HG03064 (cell line): ENCODE measurements at regions not wholly inside any gene's neighbourhood (a gene's known extent, or its start where the extent isn't known, plus 50 kb on each side); places are given as distances from the start of the nearest gene placed in this dataset.
"Not testable (repeated sequence)": the region's sequence is repeated elsewhere in the genome, so short reads cannot be mapped to it uniquely, and the experiment has no call there.

ENCODE experiments used
- ATAC-seq: cut with Tn5 transposase; IDR thresholded peaks from one replicate; pipeline ENCODE4 v1.9.1; 2021; ENCODE audit warnings: low read depth; ENCODE audit not compliant: unreplicated experiment

- ATAC-seq = no peak
These were observed 180.2 kb upstream of the CDH5 start for GRCh38 chr16:66186251-66186785.

- no peak for ATAC-seq
These were observed 183.9 kb upstream of the CDH5 start for GRCh38 chr16:66182592-66182991.

GRCh38 chr16:66176731-66177130 is 189.8 kb upstream of the CDH5 start:
- no peak for ATAC-seq

GRCh38 chr16:66176111-66176510 is 190.4 kb upstream of the CDH5 start:
- no peak for ATAC-seq

- ATAC-seq = no peak
These were observed 190.9 kb upstream of the CDH5 start for GRCh38 chr16:66175636-66176035.

- no peak for ATAC-seq
These were observed 191.4 kb upstream of the CDH5 start for GRCh38 chr16:66175058-66175457.

- ATAC-seq = not testable (repeated sequence)
These were observed 192.7 kb upstream of the CDH5 start for GRCh38 chr16:66173796-66174195.

GRCh38 chr16:66173181-66173580 is 193.3 kb upstream of the CDH5 start:
- ATAC-seq = not testable (repeated sequence)

GRCh38 chr16:66172463-66172862 is 194.0 kb upstream of the CDH5 start:
- ATAC-seq = no peak

- ATAC-seq = no peak
These were observed 194.9 kb upstream of the CDH5 start for GRCh38 chr16:66171578-66171977.

- no peak for ATAC-seq
These were observed 195.5 kb upstream of the CDH5 start for GRCh38 chr16:66170989-66171388.

- ATAC-seq = no peak
These were observed 196.7 kb upstream of the CDH5 start for GRCh38 chr16:66169817-66170216.

GRCh38 chr16:66168777-66169176 is 197.7 kb upstream of the CDH5 start:
- ATAC-seq = no peak

GRCh38 chr16:66167564-66168291 is 198.8 kb upstream of the CDH5 start:
- no peak for ATAC-seq

- no peak for ATAC-seq
These were observed 200.0 kb upstream of the CDH5 start for GRCh38 chr16:66166490-66166889.

- no peak for ATAC-seq
These were observed 200.6 kb upstream of the CDH5 start for GRCh38 chr16:66165879-66166278.

GRCh38 chr16:66164581-66165247 is 201.8 kb upstream of the CDH5 start:
- no peak for ATAC-seq

- no peak for ATAC-seq
These were observed 203.7 kb upstream of the CDH5 start for GRCh38 chr16:66162821-66163220.

GRCh38 chr16:66161942-66162341 is 204.5 kb upstream of the CDH5 start:
- ATAC-seq = no peak

- ATAC-seq = no peak
These were observed 205.2 kb upstream of the CDH5 start for GRCh38 chr16:66161269-66161668.

- no peak for ATAC-seq
These were observed 206.5 kb upstream of the CDH5 start for GRCh38 chr16:66159987-66160386.

- no peak for ATAC-seq
These were observed 210.0 kb upstream of the CDH5 start for GRCh38 chr16:66156538-66156937.
